ENCODE measurements at regions not wholly inside any gene's neighbourhood (a gene's known extent, or its start where the extent isn't known, plus 50 kb on each side); places are given as distances from the start of the nearest gene placed in this dataset.
"Not testable (repeated sequence)": the region's sequence is repeated elsewhere in the genome, so short reads cannot be mapped to it uniquely, and the experiment has no call there.

DNA sequence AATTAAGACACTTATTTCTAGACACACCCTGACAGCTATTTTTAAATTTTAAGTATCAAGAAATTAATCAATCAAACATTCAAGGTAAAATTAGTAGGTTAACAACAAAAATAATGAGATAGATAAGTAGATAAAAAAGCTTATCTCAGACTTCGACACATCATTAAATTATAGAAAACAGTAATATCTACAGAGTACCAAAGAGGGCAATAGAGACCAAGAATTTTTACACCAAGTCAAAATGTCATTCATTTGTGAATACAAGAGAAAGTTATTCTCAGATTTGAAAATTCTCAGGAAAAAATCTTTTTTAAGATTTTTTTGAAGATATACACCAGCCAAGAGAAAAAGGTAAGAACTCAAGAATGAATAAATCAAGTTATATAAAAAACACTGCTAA lies 445.6 kb downstream of the ACTL7B start:
- Mint-ChIP-seq H3K9me3 (no peaks in the 10 kb centered on the region), H3K4me1 (no peaks in the 10 kb centered on the region), H3K27me3 (no peaks in the 10 kb centered on the region), H3K27ac (no peak overlapping the region), H3K36me3 (no peaks in the 10 kb centered on the region), H3K4me3 (no peak overlapping the region)

DNA sequence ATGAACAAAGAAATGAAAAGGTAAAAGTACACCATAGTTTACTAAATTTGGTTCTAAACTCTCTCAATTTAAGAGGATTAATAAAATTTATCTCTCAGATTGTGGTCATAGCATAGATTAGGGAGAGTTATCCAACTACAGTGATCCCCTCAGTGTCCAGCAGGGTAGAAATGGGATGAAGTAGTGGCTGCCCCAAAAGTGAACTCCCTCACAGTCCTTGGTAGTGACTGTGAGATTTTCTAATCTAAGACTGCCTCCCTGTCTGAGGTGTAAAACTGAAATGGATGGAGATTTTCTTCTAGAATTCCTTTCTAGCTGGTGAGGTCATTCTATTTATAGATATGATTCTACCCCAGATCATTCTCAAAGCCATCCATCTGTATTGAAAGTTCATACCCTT lies 455.5 kb downstream of the ACTL7B start:
- Mint-ChIP-seq H3K4me1 (no peaks in the 10 kb centered on the region), H3K9me3 (peaks cover 0 to 2% (median 0%) of the 10 kb centered on the region in 3 donors), H3K4me3 (no peak overlapping the region), H3K27ac (no peak overlapping the region), H3K36me3 (no peaks in the 10 kb centered on the region), H3K27me3 (no peaks in the 10 kb centered on the region)

DNA sequence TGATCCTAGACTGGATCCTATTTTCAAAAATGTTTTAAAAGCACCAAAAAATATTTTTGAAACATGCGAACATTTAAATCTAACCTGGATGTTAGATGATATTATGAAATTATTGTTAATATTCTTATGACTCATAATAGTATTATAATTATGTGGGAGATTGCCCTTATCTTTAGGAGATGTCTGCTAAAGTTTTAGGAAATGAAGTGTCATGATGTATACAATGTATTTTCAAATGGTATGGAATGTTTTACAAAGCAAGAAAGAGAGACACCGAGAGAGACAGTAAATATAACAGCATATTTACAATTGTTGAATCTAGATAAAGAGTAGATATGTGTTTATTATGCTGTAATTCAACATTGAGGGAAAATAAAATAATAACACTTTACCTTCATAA lies 455.9 kb downstream of the ACTL7B start:
- no peaks in the 10 kb centered on the region for H3K36me3 Mint-ChIP-seq

DNA sequence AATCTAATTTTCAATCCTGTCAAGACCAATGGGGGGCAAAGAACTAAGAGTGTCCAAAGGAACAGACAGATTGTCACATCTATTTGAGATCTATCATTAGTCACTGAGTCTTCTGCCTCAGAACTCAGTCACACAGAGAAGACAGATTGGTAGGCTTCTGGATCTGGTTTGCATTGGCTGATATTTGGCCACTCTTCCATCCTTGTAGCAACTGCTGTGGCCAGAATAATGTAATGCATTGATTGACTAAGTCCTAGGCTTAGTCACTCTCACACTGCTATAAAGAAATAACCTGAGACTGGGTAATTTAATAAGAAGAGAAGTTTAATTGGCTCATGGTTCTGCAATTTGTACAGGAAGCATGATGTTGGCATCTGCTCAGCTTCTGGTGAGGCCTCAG lies 458.5 kb downstream of the ACTL7B start:
- Mint-ChIP-seq H3K4me1 (no peaks in the 10 kb centered on the region), H3K27ac (no peak overlapping the region), H3K4me3 (no peak overlapping the region), H3K36me3 (no peaks in the 10 kb centered on the region), H3K9me3 (peaks cover 0 to 3% (median 0%) of the 10 kb centered on the region in 3 donors), H3K27me3 (no peaks in the 10 kb centered on the region)

More for the DNA sequence above, 455.9 kb downstream of the ACTL7B start:
- no peak overlapping the region for H3K4me3 Mint-ChIP-seq
- no peaks in the 10 kb centered on the region for H3K4me1 Mint-ChIP-seq
- no peaks in the 10 kb centered on the region for H3K27me3 Mint-ChIP-seq
- peaks cover 0 to 2% (median 0%) of the 10 kb centered on the region in 3 donors for H3K9me3 Mint-ChIP-seq
- no peak overlapping the region for H3K27ac Mint-ChIP-seq

DNA sequence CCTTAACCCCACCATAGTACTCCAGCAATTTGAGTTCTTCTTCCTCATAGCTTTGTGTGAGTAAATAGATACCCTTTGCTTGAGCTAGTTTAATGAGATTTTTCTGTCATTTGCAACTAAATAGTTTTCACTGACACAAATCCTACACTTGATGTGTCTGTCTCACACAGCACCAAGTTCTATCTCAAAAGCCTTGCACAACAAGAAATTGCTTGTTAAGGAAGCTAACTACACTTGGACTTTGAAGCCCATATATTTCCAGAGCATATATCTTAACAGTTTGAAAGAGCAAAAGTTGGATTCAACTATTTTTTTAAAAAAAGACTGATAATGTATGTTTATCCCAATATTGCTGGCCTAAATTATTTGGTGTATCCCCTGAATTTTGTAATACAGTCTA lies 459.2 kb downstream of the ACTL7B start:
- Mint-ChIP-seq H3K27me3 (no peaks in the 10 kb centered on the region), H3K27ac (no peak overlapping the region), H3K36me3 (no peaks in the 10 kb centered on the region), H3K4me3 (no peak overlapping the region), H3K4me1 (no peaks in the 10 kb centered on the region), H3K9me3 (peaks cover 0 to 3% (median 0%) of the 10 kb centered on the region in 3 donors)

DNA sequence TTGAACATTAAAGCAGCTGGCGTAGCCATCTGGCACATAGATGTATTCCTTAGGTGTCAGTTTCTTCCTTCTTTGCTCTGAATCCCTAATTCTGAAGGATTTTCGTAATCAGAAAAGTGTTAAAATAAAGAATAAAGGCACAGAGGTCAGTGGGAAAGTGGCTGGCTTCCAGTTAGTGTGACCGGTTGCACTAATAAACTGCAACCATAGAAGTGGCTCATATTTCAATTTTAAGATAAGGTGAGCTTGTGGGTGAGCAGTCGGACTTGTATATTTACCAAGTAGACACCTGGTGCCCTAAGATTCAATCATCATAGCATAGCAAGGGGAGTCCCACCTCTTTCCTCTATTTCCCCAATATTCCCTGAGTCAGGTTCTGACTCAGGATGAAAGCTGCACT lies 459.6 kb downstream of the ACTL7B start:
- H3K36me3 Mint-ChIP-seq = no peaks in the 10 kb centered on the region
- peaks cover 0 to 3% (median 2%) of the 10 kb centered on the region in 3 donors for H3K9me3 Mint-ChIP-seq
- H3K27me3 Mint-ChIP-seq = peaks cover 1% of the 10 kb centered on the region
- no peaks in the 10 kb centered on the region for H3K4me1 Mint-ChIP-seq
- no peak overlapping the region for H3K27ac Mint-ChIP-seq
- no peak overlapping the region for H3K4me3 Mint-ChIP-seq

DNA sequence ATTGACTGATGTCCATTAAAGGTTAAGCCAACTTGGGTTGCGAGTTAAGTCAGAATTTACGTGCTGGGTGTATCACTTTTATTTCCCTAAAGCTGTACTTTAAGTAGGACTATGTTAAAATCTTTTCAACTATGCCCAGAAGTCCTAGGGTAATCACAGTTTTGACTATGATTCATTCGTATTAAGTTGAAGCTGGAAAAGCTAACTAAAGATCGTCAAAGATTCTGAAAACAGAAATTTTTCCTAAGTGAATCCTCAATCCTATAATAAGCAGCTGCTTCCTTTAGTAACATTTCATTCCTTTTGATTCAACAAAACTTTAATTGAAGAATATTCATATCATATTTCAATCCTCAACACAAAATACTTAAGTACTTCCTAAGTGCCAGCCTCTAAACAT lies 460.4 kb downstream of the ACTL7B start:
- H3K27ac Mint-ChIP-seq = no peak overlapping the region
- H3K36me3 Mint-ChIP-seq = no peaks in the 10 kb centered on the region
- peaks cover 1% of the 10 kb centered on the region for H3K27me3 Mint-ChIP-seq
- no peaks in the 10 kb centered on the region for H3K4me1 Mint-ChIP-seq
- H3K4me3 Mint-ChIP-seq = no peak overlapping the region
- H3K9me3 Mint-ChIP-seq = peaks cover 0 to 3% (median 2%) of the 10 kb centered on the region in 3 donors

DNA sequence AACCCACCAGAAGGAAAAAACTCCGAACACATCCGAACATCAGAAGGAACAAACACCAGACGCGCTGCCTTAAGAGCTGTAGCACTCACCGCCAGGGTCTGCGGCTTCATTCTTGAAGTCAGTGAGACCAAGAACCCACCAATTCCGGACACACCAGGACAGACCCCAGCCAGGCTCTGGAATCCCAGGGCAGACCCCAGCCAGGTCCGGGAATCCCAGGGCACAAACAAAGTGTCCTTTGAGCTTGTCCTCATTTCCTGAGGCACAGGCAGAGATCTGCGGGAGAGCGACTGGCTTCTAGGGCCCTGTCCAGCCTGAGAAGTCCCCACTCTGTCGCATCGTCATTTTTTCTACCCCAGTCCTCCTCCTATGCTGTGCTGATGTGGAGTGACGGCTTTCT lies 461.1 kb downstream of the ACTL7B start:
- H3K9me3 Mint-ChIP-seq = peaks cover 0 to 3% (median 2%) of the 10 kb centered on the region in 3 donors

DNA sequence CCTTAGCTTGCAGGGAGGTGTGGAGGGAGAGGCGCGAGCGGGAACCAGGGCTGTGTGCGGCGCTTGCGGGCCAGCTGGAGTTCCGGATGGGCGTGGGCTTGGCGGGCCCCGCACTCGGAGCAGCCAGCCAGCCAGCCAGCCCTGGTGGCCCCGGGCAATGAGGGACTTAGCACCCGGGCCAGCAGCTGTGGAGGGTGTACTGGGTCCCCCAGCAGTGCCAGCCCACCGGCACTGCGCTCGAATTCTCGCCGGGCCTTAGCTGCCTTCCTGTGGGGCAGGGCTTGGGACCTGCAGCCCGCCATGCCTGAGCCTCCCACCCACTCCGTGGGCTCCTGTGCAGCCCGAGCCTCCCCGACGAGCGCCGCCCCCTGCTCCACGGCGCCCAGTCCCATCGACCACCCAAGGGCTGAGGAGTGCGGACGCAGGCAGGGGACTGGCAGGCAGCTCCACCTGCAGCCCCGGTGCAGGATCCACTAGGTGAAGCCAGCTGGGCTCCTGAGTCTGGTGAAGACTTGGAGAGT lies 462.2 kb downstream of the ACTL7B start:
- H3K27ac Mint-ChIP-seq, H3K4me3 Mint-ChIP-seq, H3K27me3 Mint-ChIP-seq, H3K4me1 Mint-ChIP-seq, H3K36me3 Mint-ChIP-seq, H3K9me3 Mint-ChIP-seq: not testable (repeated sequence)

More for the DNA sequence above, 461.1 kb downstream of the ACTL7B start:
- H3K4me1 Mint-ChIP-seq = no peaks in the 10 kb centered on the region
- H3K27ac Mint-ChIP-seq = no peak overlapping the region
- H3K4me3 Mint-ChIP-seq = no peak overlapping the region
- H3K36me3 Mint-ChIP-seq = no peaks in the 10 kb centered on the region
- H3K27me3 Mint-ChIP-seq = peaks cover 1% of the 10 kb centered on the region

DNA sequence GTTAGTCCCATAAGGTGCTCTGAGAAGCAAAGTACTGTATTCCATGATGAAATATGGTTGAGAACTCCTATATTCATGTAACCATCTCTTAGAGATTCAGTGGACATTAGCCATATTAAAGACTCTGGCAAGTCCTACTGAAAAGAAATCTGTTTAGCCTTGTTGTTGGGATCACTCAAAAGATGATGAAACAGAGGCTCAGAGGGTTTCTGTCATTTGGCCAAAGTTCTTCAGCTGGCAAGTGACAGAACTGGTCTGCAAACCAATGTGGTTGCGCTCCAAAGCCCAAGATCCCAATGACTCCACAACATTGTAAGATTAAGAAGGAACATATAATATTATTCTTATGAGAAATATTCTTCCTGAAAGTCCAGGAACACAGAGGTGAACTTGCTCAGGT lies 462.9 kb downstream of the ACTL7B start:
- Mint-ChIP-seq H3K27ac (no peak overlapping the region), H3K4me3 (no peak overlapping the region), H3K27me3 (peaks cover 1% of the 10 kb centered on the region), H3K4me1 (no peaks in the 10 kb centered on the region), H3K36me3 (peaks cover 2% of the 10 kb centered on the region), H3K9me3 (peaks cover 0 to 2% (median 1%) of the 10 kb centered on the region in 3 donors)

DNA sequence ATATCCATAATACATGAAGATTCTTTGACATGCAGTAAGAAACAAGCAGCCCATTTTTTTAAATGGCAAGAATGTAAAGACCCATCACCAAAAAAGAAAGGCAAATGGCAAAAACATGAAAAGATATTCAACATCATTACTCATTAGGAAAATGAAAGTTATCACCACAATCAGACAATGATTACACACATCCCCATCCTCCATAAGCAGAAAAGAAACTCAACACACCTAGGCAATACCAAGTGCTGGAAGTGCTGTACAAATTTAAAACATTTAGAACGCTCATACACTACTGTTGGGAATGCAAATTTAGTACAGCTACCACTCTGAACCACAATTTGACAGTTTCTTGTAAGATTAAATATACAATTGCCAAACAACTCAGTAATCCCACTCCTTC lies 466.7 kb downstream of the ACTL7B start:
- Mint-ChIP-seq H3K9me3 (peaks cover 0 to 3% (median 2%) of the 10 kb centered on the region in 3 donors), H3K4me3 (no peak overlapping the region), H3K27me3 (peaks cover 4% of the 10 kb centered on the region), H3K36me3 (peaks cover 4% of the 10 kb centered on the region), H3K4me1 (no peaks in the 10 kb centered on the region), H3K27ac (no peak overlapping the region)

DNA sequence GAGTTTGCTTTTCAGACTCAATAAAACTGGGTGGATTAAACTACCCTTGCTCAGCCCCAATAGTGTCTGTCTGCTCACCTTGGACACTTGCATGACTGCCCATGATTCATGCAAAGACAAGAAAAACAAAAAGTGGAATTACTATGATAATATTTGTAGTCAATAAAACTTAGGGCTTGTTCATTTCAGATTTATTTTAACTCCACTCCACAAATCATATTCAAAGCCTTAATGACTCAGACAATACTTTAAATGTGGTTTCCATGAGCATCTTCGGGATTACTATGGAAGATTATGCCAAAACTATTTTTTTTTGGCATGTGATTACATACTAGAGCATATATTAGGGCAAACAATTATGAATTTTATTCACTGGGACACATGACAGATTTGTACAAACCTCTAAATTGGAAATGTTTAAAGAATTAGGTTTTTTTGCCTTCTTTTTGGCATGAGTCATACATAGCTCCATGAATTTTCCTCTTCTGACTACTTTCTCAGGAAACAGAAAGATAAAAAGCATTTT lies 468.9 kb downstream of the ACTL7B start:
- Mint-ChIP-seq H3K9me3 (peaks cover 0 to 2% (median 1%) of the 10 kb centered on the region in 3 donors), H3K4me3 (no peak overlapping the region), H3K27me3 (peaks cover 4% of the 10 kb centered on the region), H3K36me3 (peaks cover 4% of the 10 kb centered on the region), H3K27ac (no peak overlapping the region), H3K4me1 (no peaks in the 10 kb centered on the region)

DNA sequence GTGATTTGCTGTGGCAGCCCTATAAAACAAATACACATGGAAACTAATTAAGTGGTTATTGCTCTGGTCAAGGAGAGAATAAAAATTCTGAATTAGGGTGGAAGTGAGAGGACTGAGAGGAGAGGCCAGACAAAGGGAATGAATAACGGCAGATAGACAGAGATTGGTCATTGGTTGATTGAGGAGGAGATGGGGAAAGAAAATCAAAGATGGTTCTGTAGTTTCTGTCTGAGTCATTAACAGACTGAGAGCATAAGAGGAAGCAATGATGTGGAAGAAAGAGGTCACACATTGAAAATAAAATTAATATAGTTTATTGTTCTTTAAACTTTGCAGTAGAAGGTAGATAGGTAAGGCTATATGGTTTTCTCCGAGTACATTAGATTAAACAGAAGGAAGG lies 469.8 kb downstream of the ACTL7B start:
- peaks cover 0 to 2% (median 1%) of the 10 kb centered on the region in 3 donors for H3K9me3 Mint-ChIP-seq
- H3K27me3 Mint-ChIP-seq = peaks cover 5% of the 10 kb centered on the region
- peaks cover 4% of the 10 kb centered on the region for H3K36me3 Mint-ChIP-seq
- H3K4me1 Mint-ChIP-seq = no peaks in the 10 kb centered on the region
- no peak overlapping the region for H3K27ac Mint-ChIP-seq
- H3K4me3 Mint-ChIP-seq = no peak overlapping the region

DNA sequence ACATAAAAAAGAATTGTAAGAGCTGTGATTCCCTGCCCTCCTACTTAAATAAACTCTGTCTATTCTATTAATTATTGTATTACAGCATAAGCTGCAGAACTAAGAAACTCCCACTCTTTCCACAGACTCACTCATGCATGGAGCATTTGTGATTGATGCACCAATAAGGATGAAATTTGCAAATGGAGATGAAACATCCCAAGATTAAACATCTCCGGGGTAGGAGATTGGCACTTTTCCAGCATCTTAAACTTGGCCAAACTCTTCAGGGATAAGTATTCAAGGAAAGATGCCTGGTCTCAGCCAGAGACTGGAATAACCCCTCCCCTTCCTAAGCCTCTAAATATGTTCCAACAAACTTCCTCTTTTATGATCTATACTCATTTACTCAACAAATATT lies 472.0 kb downstream of the ACTL7B start:
- no peaks in the 10 kb centered on the region for H3K4me1 Mint-ChIP-seq
- no peak overlapping the region for H3K4me3 Mint-ChIP-seq
- H3K27ac Mint-ChIP-seq = no peak overlapping the region
- H3K27me3 Mint-ChIP-seq = peaks cover 5% of the 10 kb centered on the region
- H3K36me3 Mint-ChIP-seq = peaks cover 4% of the 10 kb centered on the region
- H3K9me3 Mint-ChIP-seq = peaks cover 0 to 2% (median 1%) of the 10 kb centered on the region in 3 donors

DNA sequence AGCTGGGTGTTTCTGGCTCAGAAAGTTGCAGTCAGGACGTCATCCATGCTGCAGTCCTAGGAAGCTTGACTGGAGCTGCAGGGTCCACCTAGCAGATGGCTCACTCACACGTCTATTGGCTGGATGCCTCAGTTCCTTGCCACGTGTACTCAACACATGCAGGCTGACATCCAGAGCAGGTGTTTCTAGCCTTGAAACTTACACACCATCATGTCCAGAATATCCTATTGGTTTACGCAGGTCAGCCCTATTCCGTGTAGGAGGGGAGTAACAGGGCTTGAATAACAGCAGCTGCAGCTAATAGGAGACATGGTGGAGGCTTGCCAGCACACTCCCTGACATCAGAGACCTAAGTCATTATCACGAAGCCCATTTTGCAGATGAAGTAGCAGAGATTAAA lies 473.5 kb downstream of the ACTL7B start:
- no peak overlapping the region for H3K4me3 Mint-ChIP-seq

DNA sequence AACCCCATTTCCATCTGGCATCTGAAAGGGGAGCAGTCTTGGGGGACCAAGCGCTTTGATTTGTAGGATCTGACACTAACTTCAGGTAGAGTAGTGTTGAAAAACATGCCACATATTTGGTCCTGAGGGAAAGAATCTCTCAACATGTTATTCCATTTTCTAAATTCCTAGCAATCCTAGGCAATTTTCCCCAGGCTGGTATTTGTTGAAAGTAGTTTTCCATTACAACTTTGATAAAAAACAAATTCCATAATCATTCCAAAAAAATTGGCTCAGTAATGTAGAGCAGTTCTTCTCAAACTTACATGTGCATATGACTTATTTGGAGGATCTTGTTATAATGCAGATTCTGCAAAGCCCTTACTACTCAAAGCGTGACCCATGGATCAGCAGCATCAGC lies 477.9 kb downstream of the ACTL7B start:
- Mint-ChIP-seq H3K27ac (no peak overlapping the region), H3K27me3 (peaks cover 2% of the 10 kb centered on the region), H3K36me3 (no peaks in the 10 kb centered on the region), H3K9me3 (peaks cover 0 to 11% (median 3%) of the 10 kb centered on the region in 3 donors), H3K4me3 (no peak overlapping the region), H3K4me1 (no peaks in the 10 kb centered on the region)

More for the DNA sequence above, 473.5 kb downstream of the ACTL7B start:
- H3K9me3 Mint-ChIP-seq = peaks cover 0 to 2% (median 1%) of the 10 kb centered on the region in 3 donors
- H3K27me3 Mint-ChIP-seq = peaks cover 5% of the 10 kb centered on the region
- H3K27ac Mint-ChIP-seq = no peak overlapping the region
- peaks cover 2% of the 10 kb centered on the region for H3K36me3 Mint-ChIP-seq
- H3K4me1 Mint-ChIP-seq = no peaks in the 10 kb centered on the region

Data from IgD-negative memory B cell (primary cell).